HG03135 (cell line): ENCODE measurements at regions not wholly inside any gene's neighbourhood (a gene's known extent, or its start where the extent isn't known, plus 50 kb on each side); places are given as distances from the start of the nearest gene placed in this dataset.

ENCODE experiments used
- ATAC-seq: cut with Tn5 transposase; IDR thresholded peaks from one replicate; pipeline ENCODE4 v1.9.1; 2021; ENCODE audit warnings: mild to moderate bottlenecking, moderate library complexity; ENCODE audit not compliant: unreplicated experiment

- no peak for ATAC-seq
Observed at GRCh38 chr7:113825832-113826231, 93.0 kb downstream of the PPP1R3A start.

GRCh38 chr7:113824117-113824823, 94.5 kb downstream of the PPP1R3A start:
- no peak for ATAC-seq

GRCh38 chr7:113819474-113819873, 99.3 kb downstream of the PPP1R3A start:
- ATAC-seq = no peak

GRCh38 chr7:113816639-113817038, 102.2 kb downstream of the PPP1R3A start:
- no peak for ATAC-seq

DNA sequence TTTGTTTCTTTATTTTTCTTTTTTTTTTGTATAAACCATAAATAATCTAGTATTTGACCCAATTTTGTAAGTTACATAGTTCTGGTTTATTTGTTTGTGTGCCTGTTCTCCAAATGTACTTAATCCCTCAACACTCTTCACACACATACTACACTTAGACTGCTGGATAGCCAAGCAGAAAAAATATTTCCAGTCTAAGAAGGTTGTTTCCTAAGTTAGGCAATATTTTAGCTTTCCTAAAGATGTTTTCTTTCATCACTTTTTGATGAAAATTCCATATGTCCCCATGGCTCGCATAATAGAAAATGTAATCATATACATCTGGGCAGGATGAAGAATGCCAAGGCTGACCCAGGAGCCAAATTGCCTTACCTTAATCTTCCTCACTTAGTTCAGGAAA, 105.3 kb downstream of the PPP1R3A start:
- ATAC-seq = no peak

DNA sequence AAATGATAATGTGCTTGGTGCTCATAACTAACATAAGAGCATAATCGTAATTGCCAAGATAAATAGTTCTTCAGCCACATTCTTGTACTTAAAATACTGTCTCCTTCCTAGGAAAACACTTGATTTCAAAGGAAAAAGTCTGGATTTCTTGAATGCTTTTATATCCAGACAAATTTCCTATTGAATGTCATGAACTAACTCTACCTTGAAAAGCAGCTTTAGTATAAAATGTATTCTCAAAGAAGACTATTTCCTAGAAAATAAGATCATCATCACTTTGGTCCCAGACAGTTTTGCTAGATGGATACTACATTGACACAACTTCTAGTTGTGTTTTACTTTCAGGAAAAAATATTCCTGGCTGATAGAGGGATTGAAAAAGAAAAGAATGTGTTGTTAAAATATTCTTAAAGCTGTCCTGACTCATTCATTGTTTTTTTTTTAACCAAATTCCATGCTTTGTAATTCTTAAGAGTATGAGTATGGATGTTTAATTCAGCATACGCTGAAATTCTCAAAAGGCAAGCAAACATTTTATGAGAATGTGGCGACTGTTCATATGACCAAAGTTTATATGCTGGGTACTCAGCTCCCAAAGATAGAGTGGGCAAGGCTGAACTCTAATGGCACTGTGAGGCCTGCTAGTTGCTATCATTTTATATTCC, 106.1 kb downstream of the PPP1R3A start:
- ATAC-seq = no peak

DNA sequence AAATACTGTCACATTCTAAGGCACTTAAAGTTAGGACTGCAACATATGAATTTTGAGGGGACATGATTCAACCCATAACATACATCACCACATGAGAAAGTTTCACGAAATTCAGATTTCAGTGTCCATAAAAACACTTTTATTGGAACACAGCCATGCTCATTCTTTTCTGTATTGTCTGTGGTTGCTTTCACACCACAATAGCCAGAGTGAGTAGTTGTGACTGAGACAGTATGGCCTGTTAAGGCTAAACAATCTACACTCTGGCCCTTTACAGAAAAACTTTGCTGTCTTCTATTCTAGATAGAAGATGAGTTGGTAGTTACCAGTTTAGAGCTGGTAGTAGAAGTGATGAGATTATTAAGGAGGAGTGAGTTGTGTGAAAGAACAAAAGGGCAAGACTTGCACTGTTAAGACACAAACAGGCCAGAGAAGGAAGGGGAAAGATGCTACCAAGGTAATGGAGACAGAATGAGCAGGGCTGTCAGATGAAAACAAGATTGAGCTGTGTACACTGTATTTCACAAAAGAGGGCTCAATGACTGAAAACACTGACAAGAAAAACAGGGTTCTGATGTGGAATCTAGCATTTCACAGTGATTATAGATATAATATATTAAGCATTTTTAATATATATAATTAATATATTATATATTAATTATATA, 108.6 kb downstream of the PPP1R3A start:
- no peak for ATAC-seq

DNA sequence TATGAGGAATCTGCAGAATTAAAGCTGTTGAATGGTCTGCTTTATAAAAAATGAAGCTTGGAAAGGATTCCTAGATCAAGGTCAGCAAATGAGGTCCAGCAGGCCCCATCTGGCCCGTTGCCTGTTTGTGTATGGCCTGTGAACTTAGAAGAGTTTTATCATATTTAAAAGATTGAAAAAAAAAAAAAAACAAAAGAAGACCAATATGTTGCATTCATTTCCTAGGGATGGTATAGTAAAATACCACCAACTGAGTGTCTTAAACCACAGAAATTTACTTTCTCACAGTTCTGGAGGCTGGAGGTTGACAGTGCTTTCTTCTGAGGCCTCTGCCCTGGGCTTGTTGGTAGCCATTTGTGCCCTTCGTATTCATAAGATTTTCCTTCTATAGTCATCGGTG, 109.2 kb downstream of the PPP1R3A start:
- no peak for ATAC-seq

GRCh38 chr7:113806633-113807327, 112.0 kb downstream of the PPP1R3A start:
- no peak for ATAC-seq

GRCh38 chr7:113805976-113806375, 112.8 kb downstream of the PPP1R3A start:
- no peak for ATAC-seq

GRCh38 chr7:113804475-113805095, 114.2 kb downstream of the PPP1R3A start:
- no peak for ATAC-seq

- ATAC-seq = no peak
Observed at GRCh38 chr7:113801751-113802150, 117.1 kb downstream of the PPP1R3A start.

GRCh38 chr7:113800826-113801225, 118.0 kb downstream of the PPP1R3A start:
- no peak for ATAC-seq

GRCh38 chr7:113799896-113800295, 118.9 kb downstream of the PPP1R3A start:
- ATAC-seq = peak; percentile 98

GRCh38 chr7:113797420-113798010, 121.3 kb downstream of the PPP1R3A start:
- no peak for ATAC-seq

DNA sequence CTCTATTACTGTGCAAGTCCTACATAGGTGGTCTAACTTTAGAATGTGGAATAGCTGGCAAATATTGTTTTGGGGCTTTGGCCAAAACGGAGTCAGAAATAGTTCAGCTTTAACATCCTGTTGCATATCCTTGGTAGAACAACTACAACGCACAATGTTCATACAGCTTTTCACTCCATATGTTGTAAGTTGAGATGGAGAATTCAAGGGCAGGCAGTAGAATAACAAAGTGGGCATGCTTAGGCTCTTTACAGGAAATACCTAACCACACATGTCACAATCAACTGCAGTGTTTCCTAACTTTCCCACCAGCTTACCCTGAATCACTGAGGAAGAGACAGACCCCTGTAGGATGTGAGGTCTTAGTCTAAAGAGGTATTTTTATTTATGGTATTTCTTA, 122.3 kb downstream of the PPP1R3A start:
- no peak for ATAC-seq

- no peak for ATAC-seq
Observed at GRCh38 chr7:113794573-113794972, 124.2 kb downstream of the PPP1R3A start.

DNA sequence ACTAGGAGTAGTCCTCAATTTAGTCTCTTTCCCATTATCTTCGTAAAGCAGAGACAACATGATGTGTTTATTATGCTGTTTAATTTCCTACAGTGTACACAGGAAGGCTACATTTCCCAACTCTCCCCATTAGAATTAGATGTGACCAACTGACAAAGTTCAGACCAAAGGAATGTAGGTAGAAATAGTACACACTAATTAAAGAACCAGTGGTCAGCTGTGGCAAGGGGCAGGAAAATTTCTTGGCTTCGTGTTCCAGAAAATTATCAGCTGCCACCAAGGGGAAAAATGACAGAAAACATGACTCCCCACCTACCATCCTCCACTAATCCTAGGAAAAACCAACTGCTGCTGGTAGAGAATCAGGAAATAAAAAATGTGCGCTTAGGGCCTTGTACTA, 125.6 kb downstream of the PPP1R3A start:
- no peak for ATAC-seq

GRCh38 chr7:113790025-113790424, 128.8 kb downstream of the PPP1R3A start:
- no peak for ATAC-seq

DNA sequence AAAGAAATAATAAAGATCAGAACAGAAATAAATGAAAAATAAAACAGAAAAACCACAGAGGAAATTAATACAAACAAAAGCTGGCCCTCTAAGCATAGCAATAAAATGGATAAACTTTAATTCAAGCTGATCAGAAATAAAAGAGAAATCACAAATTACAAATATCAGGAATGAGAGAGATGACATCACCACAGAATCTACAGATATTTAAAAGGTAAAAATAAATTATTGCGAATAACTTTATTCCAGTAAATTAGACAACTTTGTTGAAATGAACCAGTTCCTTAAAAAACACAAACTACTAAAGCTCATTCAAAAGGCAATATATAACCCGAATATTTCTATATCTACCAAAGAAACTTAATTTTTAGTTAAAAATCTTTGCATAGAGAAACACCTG, 131.7 kb downstream of the PPP1R3A start:
- no peak for ATAC-seq

DNA sequence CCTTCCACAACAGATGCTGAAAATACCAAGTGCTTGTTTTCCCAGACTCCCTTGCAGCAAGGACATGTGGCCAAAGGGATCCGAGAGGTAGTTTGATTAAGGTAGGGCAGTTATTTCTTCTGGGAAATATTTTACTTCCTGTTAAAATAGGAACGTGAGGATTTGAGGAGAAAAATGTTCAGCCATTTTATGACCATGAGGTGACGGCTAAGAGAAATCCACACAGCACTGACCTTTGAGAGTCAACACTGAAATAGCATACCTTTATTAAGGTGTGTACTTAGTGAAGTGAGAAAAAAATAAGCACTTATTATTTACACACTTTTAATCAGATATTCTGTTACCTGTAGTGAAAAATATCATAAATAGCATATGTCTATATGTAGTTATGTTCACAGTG, 133.9 kb downstream of the PPP1R3A start:
- no peak for ATAC-seq
